ENCODE measurements at regions not wholly inside any gene's neighbourhood (a gene's known extent, or its start where the extent isn't known, plus 50 kb on each side); places are given as distances from the start of the nearest gene placed in this dataset.

GRCh38 chr7:53811555-53812079 is 730.6 kb upstream of the VSTM2A start (continued):
- TF ChIP-seq ATF7 (IDR thresholded peaks at IDR 0.05), result 0 out of 2 replicates have a peak, but pooled peaks have one; percentile 7
- TF ChIP-seq EP300 (IDR thresholded peaks at IDR 0.05; ENCODE audit: low read length), result no peak
- TF ChIP-seq PURB (CRISPR knock-in tag; IDR thresholded peaks at IDR 0.05; ENCODE audit: low read depth), result no peak
- TF ChIP-seq ETV1 (tag; conservative IDR thresholded peaks at IDR 0.05; ENCODE audit: low read depth), result no peak
- peak; percentile 39; the same call in 1 of the 2 replicates for TF ChIP-seq E2F1 (CRISPR knock-in tag; IDR thresholded peaks at IDR 0.05)
- no peak for TF ChIP-seq ZNF124 (CRISPR knock-in tag; IDR thresholded peaks at IDR 0.05)
- TF ChIP-seq SP1 (CRISPR knock-in tag; IDR thresholded peaks at IDR 0.05), result peak; percentile 58; the same call in 1 of the 2 replicates
- peak; percentile 100 for TF ChIP-seq NFYB (IDR thresholded peaks at IDR 0.05; ENCODE audit: extremely low read depth, insufficient read length)
- TF ChIP-seq ZNF707 (CRISPR knock-in tag; conservative IDR thresholded peaks at IDR 0.05), result no peak
- TF ChIP-seq NRF1 (conservative IDR thresholded peaks at IDR 0.05 in 1 of 2, IDR thresholded peaks at IDR 0.05 in 1 of 2), result peak; percentile 22 to 39; a peak in 3 of 4 replicates
- no peak for TF ChIP-seq ARHGAP35 (IDR thresholded peaks at IDR 0.05; ENCODE audit: partially characterized antibody)
- no peak for TF ChIP-seq ID3 (CRISPR knock-in tag; IDR thresholded peaks at IDR 0.05)
- TF ChIP-seq ID3 (tag; IDR thresholded peaks at IDR 0.05), result no peak
- TF ChIP-seq ZC3H8 (IDR thresholded peaks at IDR 0.05), result no peak
- no peak for TF ChIP-seq RBM15 (IDR thresholded peaks at IDR 0.05; ENCODE audit: insufficient read depth, low read length)
- TF ChIP-seq ZNF41 (CRISPR knock-in tag; conservative IDR thresholded peaks at IDR 0.05), result no peak
- TF ChIP-seq STAT5A (IDR thresholded peaks at IDR 0.05; ENCODE audit: borderline replicate concordance, low read length), result no peak
- no peak for TF ChIP-seq BCOR (IDR thresholded peaks at IDR 0.05)
- no peak for TF ChIP-seq ZNF79 (CRISPR knock-in tag; IDR thresholded peaks at IDR 0.05; ENCODE audit: low read depth)
- TF ChIP-seq ARID2 (IDR thresholded peaks at IDR 0.05), result no peak
- TF ChIP-seq NFIC (IDR thresholded peaks at IDR 0.05), result peak; percentile 84
- TF ChIP-seq PTRF (tag; IDR thresholded peaks at IDR 0.05), result no peak
- TF ChIP-seq ATF3 (IDR thresholded peaks at IDR 0.05), result no peak
- TF ChIP-seq ATF3 (CRISPR knock-in tag; conservative IDR thresholded peaks at IDR 0.05), result 0 out of 2 replicates have a peak, but pooled peaks have one; percentile 59
- TF ChIP-seq NEUROD1 (IDR thresholded peaks at IDR 0.05; ENCODE audit: borderline replicate concordance, low read depth, low read length, partially characterized antibody), result peak; percentile 32
- TF ChIP-seq RUNX1 (IDR thresholded peaks at IDR 0.05; ENCODE audit: low read depth), result no peak
- TF ChIP-seq HIVEP1 (CRISPR knock-in tag; IDR thresholded peaks at IDR 0.05), result no peak
- TF ChIP-seq, protein P1, sequence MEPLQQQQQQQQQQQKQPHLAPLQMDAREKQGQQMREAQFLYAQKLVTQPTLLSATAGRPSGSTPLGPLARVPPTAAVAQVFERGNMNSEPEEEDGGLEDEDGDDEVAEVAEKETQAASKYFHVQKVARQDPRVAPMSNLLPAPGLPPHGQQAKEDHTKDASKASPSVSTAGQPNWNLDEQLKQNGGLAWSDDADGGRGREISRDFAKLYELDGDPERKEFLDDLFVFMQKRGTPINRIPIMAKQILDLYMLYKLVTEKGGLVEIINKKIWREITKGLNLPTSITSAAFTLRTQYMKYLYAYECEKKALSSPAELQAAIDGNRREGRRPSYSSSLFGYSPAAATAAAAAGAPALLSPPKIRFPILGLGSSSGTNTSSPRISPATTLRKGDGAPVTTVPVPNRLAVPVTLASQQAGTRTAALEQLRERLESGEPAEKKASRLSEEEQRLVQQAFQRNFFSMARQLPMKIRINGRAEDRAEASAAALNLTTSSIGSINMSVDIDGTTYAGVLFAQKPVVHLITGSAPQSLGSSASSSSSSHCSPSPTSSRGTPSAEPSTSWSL (CRISPR knock-in tag; IDR thresholded peaks at IDR 0.05; ENCODE audit: borderline replicate concordance), result no peak
- no peak for TF ChIP-seq MAFK (IDR thresholded peaks at IDR 0.05; ENCODE audit: low read length)
- no peak for TF ChIP-seq KHSRP (IDR thresholded peaks at IDR 0.05)
